ENCODE measurements at regions not wholly inside any gene's neighbourhood (a gene's known extent, or its start where the extent isn't known, plus 50 kb on each side); places are given as distances from the start of the nearest gene placed in this dataset.
"Not testable (repeated sequence)": the region's sequence is repeated elsewhere in the genome, so short reads cannot be mapped to it uniquely, and the experiment has no call there.

GRCh38 chr5:23718564-23718963 is 211.2 kb downstream of the PRDM9 start:
- Histone ChIP-seq H3K9me3 (ENCODE audit: control insufficient read depth, low read length) (no peaks in the 10 kb centered on the region), H3K4me1 (ENCODE audit: control insufficient read depth, insufficient read depth, low read length, poor library complexity, severe bottlenecking) (no peaks in the 10 kb centered on the region), H3K4me3 (ENCODE audit: extremely low read depth, insufficient read depth, low read length, poor library complexity, severe bottlenecking) (no peak overlapping the region), H3K27ac (ENCODE audit: low read depth, low read length, severe bottlenecking) (no peak overlapping the region), H3K36me3 (ENCODE audit: control insufficient read depth, insufficient read depth, low read length) (no peaks in the 10 kb centered on the region)
- WGBS, 2 experiments (ENCODE audit: insufficient coverage in 2 of 2) = no CpG with 5 or more reads among the region's 1 CpG

GRCh38 chr5:23721336-23721735 is 213.9 kb downstream of the PRDM9 start:
- Histone ChIP-seq H3K4me3 (ENCODE audit: extremely low read depth, insufficient read depth, low read length, poor library complexity, severe bottlenecking) (no peak overlapping the region), H3K4me1 (ENCODE audit: control insufficient read depth, insufficient read depth, low read length, poor library complexity, severe bottlenecking) (no peaks in the 10 kb centered on the region), H3K9me3 (ENCODE audit: control insufficient read depth, low read length) (no peaks in the 10 kb centered on the region), H3K27ac (ENCODE audit: low read depth, low read length, severe bottlenecking) (no peak overlapping the region), H3K36me3 (ENCODE audit: control insufficient read depth, insufficient read depth, low read length) (no peaks in the 10 kb centered on the region)
- WGBS, 2 experiments (ENCODE audit: insufficient coverage in 2 of 2) = no CpG with 5 or more reads among the region's 2 CpGs

- H3K27ac ChIP-seq (ENCODE audit: low read depth, low read length, severe bottlenecking) = no peak overlapping the region
- H3K4me1 ChIP-seq (ENCODE audit: control insufficient read depth, insufficient read depth, low read length, poor library complexity, severe bottlenecking) = no peaks in the 10 kb centered on the region
- 80 to 83% methylated on average over 2 of the region's 4 CpGs for WGBS, 2 experiments (ENCODE audit: insufficient coverage in 2 of 2)
- no peaks in the 10 kb centered on the region for H3K9me3 ChIP-seq (ENCODE audit: control insufficient read depth, low read length)
- no peak overlapping the region for H3K4me3 ChIP-seq (ENCODE audit: extremely low read depth, insufficient read depth, low read length, poor library complexity, severe bottlenecking)
- H3K36me3 ChIP-seq (ENCODE audit: control insufficient read depth, insufficient read depth, low read length) = no peaks in the 10 kb centered on the region
These were observed 219.9 kb downstream of the PRDM9 start for GRCh38 chr5:23727271-23727670.

GRCh38 chr5:23730023-23730422 is 222.6 kb downstream of the PRDM9 start:
- no peaks in the 10 kb centered on the region for H3K36me3 ChIP-seq (ENCODE audit: control insufficient read depth, insufficient read depth, low read length)
- H3K4me1 ChIP-seq (ENCODE audit: control insufficient read depth, insufficient read depth, low read length, poor library complexity, severe bottlenecking) = no peaks in the 10 kb centered on the region
- no peaks in the 10 kb centered on the region for H3K9me3 ChIP-seq (ENCODE audit: control insufficient read depth, low read length)
- H3K4me3 ChIP-seq (ENCODE audit: extremely low read depth, insufficient read depth, low read length, poor library complexity, severe bottlenecking) = no peak overlapping the region
- H3K27ac ChIP-seq (ENCODE audit: low read depth, low read length, severe bottlenecking) = no peak overlapping the region
- WGBS, 2 experiments (ENCODE audit: insufficient coverage in 2 of 2) = 89 to 94% methylated on average over 2 of the region's 2 CpGs

GRCh38 chr5:23740029-23740428 is 232.6 kb downstream of the PRDM9 start:
- no peaks in the 10 kb centered on the region for H3K9me3 ChIP-seq (ENCODE audit: control insufficient read depth, low read length)
- H3K4me1 ChIP-seq (ENCODE audit: control insufficient read depth, insufficient read depth, low read length, poor library complexity, severe bottlenecking) = no peaks in the 10 kb centered on the region
- H3K4me3 ChIP-seq (ENCODE audit: extremely low read depth, insufficient read depth, low read length, poor library complexity, severe bottlenecking) = no peak overlapping the region
- WGBS, 2 experiments (ENCODE audit: insufficient coverage in 2 of 2) = 85 to 90% methylated on average over 3 to 4 of the region's 4 CpGs
- H3K36me3 ChIP-seq (ENCODE audit: control insufficient read depth, insufficient read depth, low read length) = no peaks in the 10 kb centered on the region
- H3K27ac ChIP-seq (ENCODE audit: low read depth, low read length, severe bottlenecking) = no peak overlapping the region

GRCh38 chr5:23742701-23743100 is 235.3 kb downstream of the PRDM9 start:
- Histone ChIP-seq H3K4me1 (ENCODE audit: control insufficient read depth, insufficient read depth, low read length, poor library complexity, severe bottlenecking) (no peaks in the 10 kb centered on the region), H3K9me3 (ENCODE audit: control insufficient read depth, low read length) (no peaks in the 10 kb centered on the region), H3K4me3 (ENCODE audit: extremely low read depth, insufficient read depth, low read length, poor library complexity, severe bottlenecking) (no peak overlapping the region), H3K27ac (ENCODE audit: low read depth, low read length, severe bottlenecking) (no peak overlapping the region), H3K36me3 (ENCODE audit: control insufficient read depth, insufficient read depth, low read length) (no peaks in the 10 kb centered on the region)

- Histone ChIP-seq H3K4me1 (ENCODE audit: control insufficient read depth, insufficient read depth, low read length, poor library complexity, severe bottlenecking) (no peaks in the 10 kb centered on the region), H3K9me3 (ENCODE audit: control insufficient read depth, low read length) (no peaks in the 10 kb centered on the region), H3K4me3 (ENCODE audit: extremely low read depth, insufficient read depth, low read length, poor library complexity, severe bottlenecking) (no peak overlapping the region), H3K36me3 (ENCODE audit: control insufficient read depth, insufficient read depth, low read length) (no peaks in the 10 kb centered on the region), H3K27ac (ENCODE audit: low read depth, low read length, severe bottlenecking) (no peak overlapping the region)
These were observed 248.5 kb downstream of the PRDM9 start for GRCh38 chr5:23755906-23756305.

GRCh38 chr5:23756779-23757178 is 249.4 kb downstream of the PRDM9 start:
- 69 to 83% methylated on average over 2 of the region's 3 CpGs for WGBS, 2 experiments (ENCODE audit: insufficient coverage in 2 of 2)
- H3K4me1 ChIP-seq (ENCODE audit: control insufficient read depth, insufficient read depth, low read length, poor library complexity, severe bottlenecking) = no peaks in the 10 kb centered on the region
- no peak overlapping the region for H3K27ac ChIP-seq (ENCODE audit: low read depth, low read length, severe bottlenecking)

GRCh38 chr5:23763170-23763569 is 255.8 kb downstream of the PRDM9 start:
- WGBS, 2 experiments (ENCODE audit: insufficient coverage in 2 of 2) = 83% methylated on average over 1 of the region's 1 CpG; no CpG with 5 or more reads in 1 of the 2 experiments
- H3K4me1 ChIP-seq (ENCODE audit: control insufficient read depth, insufficient read depth, low read length, poor library complexity, severe bottlenecking) = no peaks in the 10 kb centered on the region
- no peaks in the 10 kb centered on the region for H3K9me3 ChIP-seq (ENCODE audit: control insufficient read depth, low read length)
- no peak overlapping the region for H3K27ac ChIP-seq (ENCODE audit: low read depth, low read length, severe bottlenecking)
- no peaks in the 10 kb centered on the region for H3K36me3 ChIP-seq (ENCODE audit: control insufficient read depth, insufficient read depth, low read length)
- no peak overlapping the region for H3K4me3 ChIP-seq (ENCODE audit: extremely low read depth, insufficient read depth, low read length, poor library complexity, severe bottlenecking)

More at GRCh38 chr5:23756779-23757178, 249.4 kb downstream of the PRDM9 start:
- Histone ChIP-seq H3K9me3 (ENCODE audit: control insufficient read depth, low read length) (no peaks in the 10 kb centered on the region), H3K4me3 (ENCODE audit: extremely low read depth, insufficient read depth, low read length, poor library complexity, severe bottlenecking) (no peak overlapping the region), H3K36me3 (ENCODE audit: control insufficient read depth, insufficient read depth, low read length) (no peaks in the 10 kb centered on the region)

GRCh38 chr5:23776684-23777083 is 269.3 kb downstream of the PRDM9 start:
- 88 to 90% methylated on average over 2 to 3 of the region's 3 CpGs for WGBS, 2 experiments (ENCODE audit: insufficient coverage in 2 of 2)

GRCh38 chr5:23800307-23800706 is 292.9 kb downstream of the PRDM9 start:
- H3K4me3 ChIP-seq (ENCODE audit: extremely low read depth, insufficient read depth, low read length, poor library complexity, severe bottlenecking); H3K27ac ChIP-seq (ENCODE audit: low read depth, low read length, severe bottlenecking); H3K9me3 ChIP-seq (ENCODE audit: control insufficient read depth, low read length); H3K36me3 ChIP-seq (ENCODE audit: control insufficient read depth, insufficient read depth, low read length); H3K4me1 ChIP-seq (ENCODE audit: control insufficient read depth, insufficient read depth, low read length, poor library complexity, severe bottlenecking): not testable (repeated sequence)
- 66 to 94% methylated on average over 3 to 4 of the region's 4 CpGs for WGBS, 2 experiments (ENCODE audit: insufficient coverage in 2 of 2)

More at GRCh38 chr5:23776684-23777083, 269.3 kb downstream of the PRDM9 start:
- no peak overlapping the region for H3K27ac ChIP-seq (ENCODE audit: low read depth, low read length, severe bottlenecking)
- no peaks in the 10 kb centered on the region for H3K9me3 ChIP-seq (ENCODE audit: control insufficient read depth, low read length)
- no peak overlapping the region for H3K4me3 ChIP-seq (ENCODE audit: extremely low read depth, insufficient read depth, low read length, poor library complexity, severe bottlenecking)
- no peaks in the 10 kb centered on the region for H3K36me3 ChIP-seq (ENCODE audit: control insufficient read depth, insufficient read depth, low read length)
- no peaks in the 10 kb centered on the region for H3K4me1 ChIP-seq (ENCODE audit: control insufficient read depth, insufficient read depth, low read length, poor library complexity, severe bottlenecking)

Data from mesodermal cell (in vitro differentiated cells).